Effector memory CD4-positive, alpha-beta T cell (primary cell): ENCODE measurements at regions not wholly inside any gene's neighbourhood (a gene's known extent, or its start where the extent isn't known, plus 50 kb on each side); places are given as distances from the start of the nearest gene placed in this dataset.
"Not testable (repeated sequence)": the region's sequence is repeated elsewhere in the genome, so short reads cannot be mapped to it uniquely, and the experiment has no call there.

Experiments used
- DNase-seq, 3 donors: peaks; one replicate each; pipeline ENCODE4 v3.0.0-alpha.2; 2020
- H3K27ac ChIP-seq: 2 replicates; pipeline ENCODE4 v1.7.0; 2013; ENCODE audit warnings: mild to moderate bottlenecking, low read length, moderate library complexity; ENCODE audit not compliant: insufficient read depth, poor library complexity, severe bottlenecking
- H3K27me3 ChIP-seq: replicated peaks from 2 replicates; pipeline ENCODE4 v1.7.0; 2013; ENCODE audit warnings: mild to moderate bottlenecking, low read length; ENCODE audit not compliant: insufficient read depth, control insufficient read depth, poor library complexity, severe bottlenecking
- H3K36me3 ChIP-seq: 2 replicates; pipeline ENCODE4 v1.7.0; 2013; ENCODE audit warnings: mild to moderate bottlenecking, low read length, moderate library complexity; ENCODE audit not compliant: control insufficient read depth, insufficient read depth
- H3K4me1 ChIP-seq: 2 replicates; pipeline ENCODE4 v1.7.0; 2013; ENCODE audit warnings: low read length, mild to moderate bottlenecking; ENCODE audit not compliant: control insufficient read depth, insufficient read depth, poor library complexity, severe bottlenecking
- H3K4me3 ChIP-seq: 2 replicates; pipeline ENCODE4 v1.7.0; 2013; ENCODE audit warnings: low read length, low read depth, mild to moderate bottlenecking; ENCODE audit not compliant: insufficient read depth, poor library complexity, severe bottlenecking
- H3K9me3 ChIP-seq: 2 replicates; pipeline ENCODE4 v1.7.0; 2013; ENCODE audit warnings: mild to moderate bottlenecking, low read length, moderate library complexity; ENCODE audit not compliant: control insufficient read depth

- no peaks in the 10 kb centered on the region for H3K9me3 ChIP-seq
- H3K27me3 ChIP-seq: no peaks in the 10 kb centered on the region
- no peak overlapping the region for H3K27ac ChIP-seq
- H3K36me3 ChIP-seq: no peaks in the 10 kb centered on the region
- no peak for DNase-seq
- H3K4me3 ChIP-seq: no peak overlapping the region
- H3K4me1 ChIP-seq: no peaks in the 10 kb centered on the region
These were observed 74.9 kb downstream of the ALG10 start for GRCh38 chr12:34097213-34097612.

- Histone ChIP-seq H3K9me3 (no peaks in the 10 kb centered on the region), H3K36me3 (no peaks in the 10 kb centered on the region), H3K4me3 (no peak overlapping the region), H3K4me1 (no peaks in the 10 kb centered on the region), H3K27ac (no peak overlapping the region), H3K27me3 (peaks cover 4% of the 10 kb centered on the region)
- DNase-seq: no peak
These were observed 83.2 kb downstream of the ALG10 start for GRCh38 chr12:34105392-34105933.

GRCh38 chr12:34106172-34106571 lies 83.9 kb downstream of the ALG10 start:
- Histone ChIP-seq H3K9me3 (no peaks in the 10 kb centered on the region), H3K4me3 (no peak overlapping the region), H3K27ac (no peak overlapping the region), H3K27me3 (peaks cover 4% of the 10 kb centered on the region), H3K4me1 (no peaks in the 10 kb centered on the region), H3K36me3 (no peaks in the 10 kb centered on the region)
- DNase-seq: no peak

GRCh38 chr12:34107016-34107415 lies 84.7 kb downstream of the ALG10 start:
- Histone ChIP-seq H3K9me3 (no peaks in the 10 kb centered on the region), H3K27ac (no peak overlapping the region), H3K4me3 (no peak overlapping the region), H3K36me3 (no peaks in the 10 kb centered on the region), H3K27me3 (peaks cover 4% of the 10 kb centered on the region), H3K4me1 (no peaks in the 10 kb centered on the region)
- no peak for DNase-seq

- Histone ChIP-seq H3K36me3 (no peaks in the 10 kb centered on the region), H3K27ac (no peak overlapping the region), H3K4me1 (no peaks in the 10 kb centered on the region), H3K27me3 (peaks cover 4% of the 10 kb centered on the region), H3K4me3 (no peak overlapping the region), H3K9me3 (no peaks in the 10 kb centered on the region)
- DNase-seq: no peak
These were observed 85.6 kb downstream of the ALG10 start for GRCh38 chr12:34107781-34108404.

GRCh38 chr12:34108405-34108803 lies 86.1 kb downstream of the ALG10 start:
- Histone ChIP-seq H3K4me3 (no peak overlapping the region), H3K36me3 (no peaks in the 10 kb centered on the region), H3K4me1 (no peaks in the 10 kb centered on the region), H3K27me3 (peaks cover 4% of the 10 kb centered on the region), H3K9me3 (no peaks in the 10 kb centered on the region), H3K27ac (no peak overlapping the region)
- no peak for DNase-seq

GRCh38 chr12:34108967-34109366 lies 86.7 kb downstream of the ALG10 start:
- Histone ChIP-seq H3K4me1 (no peaks in the 10 kb centered on the region), H3K27ac (no peak overlapping the region), H3K36me3 (no peaks in the 10 kb centered on the region), H3K27me3 (peaks cover 4% of the 10 kb centered on the region), H3K4me3 (no peak overlapping the region), H3K9me3 (no peaks in the 10 kb centered on the region)
- DNase-seq: no peak

- Histone ChIP-seq H3K36me3 (no peaks in the 10 kb centered on the region), H3K27ac (no peak overlapping the region), H3K9me3 (no peaks in the 10 kb centered on the region), H3K4me1 (no peaks in the 10 kb centered on the region), H3K27me3 (peaks cover 4% of the 10 kb centered on the region), H3K4me3 (no peak overlapping the region)
- DNase-seq: no peak
These were observed 87.1 kb downstream of the ALG10 start for GRCh38 chr12:34109390-34109789.

- not testable (repeated sequence) for DNase-seq, H3K36me3 ChIP-seq, H3K27me3 ChIP-seq, H3K4me1 ChIP-seq, H3K9me3 ChIP-seq, H3K27ac ChIP-seq, H3K4me3 ChIP-seq
These were observed 87.7 kb downstream of the ALG10 start for GRCh38 chr12:34109909-34110531.

GRCh38 chr12:34119366-34119765 lies 97.1 kb downstream of the ALG10 start:
- Histone ChIP-seq H3K9me3 (no peaks in the 10 kb centered on the region), H3K4me1 (no peaks in the 10 kb centered on the region), H3K27ac (no peak overlapping the region), H3K36me3 (no peaks in the 10 kb centered on the region), H3K4me3 (no peak overlapping the region), H3K27me3 (no peaks in the 10 kb centered on the region)
- DNase-seq: no peak
